Loucy (cell line): ENCODE measurements at regions not wholly inside any gene's neighbourhood (a gene's known extent, or its start where the extent isn't known, plus 50 kb on each side); places are given as distances from the start of the nearest gene placed in this dataset.

Experiments
- H2AFZ ChIP-seq: fragments of 200-600 bp; sonication (generic); 2 replicates; pipeline ENCODE4 v1.6.0; 2016; ENCODE audit warnings: antibody characterized with exemption, mild to moderate bottlenecking, low read length, moderate library complexity
- H3F3A ChIP-seq: fragments of 200-600 bp; 2 replicates; pipeline ENCODE4 v1.6.0; 2016; ENCODE audit warnings: antibody characterized with exemption, low read depth, mild to moderate bottlenecking
- H3K27me3 ChIP-seq: fragments of 200-600 bp; sonication (generic); 2 replicates; pipeline ENCODE4 v1.6.1; 2014; ENCODE audit warnings: low read length, mild to moderate bottlenecking; ENCODE audit not compliant: insufficient read depth, poor library complexity, severe bottlenecking
- H3K36me3 ChIP-seq: fragments of 200-600 bp; sonication (generic); 2 replicates; pipeline ENCODE4 v1.6.1; 2016; ENCODE audit warnings: low read length; ENCODE audit not compliant: insufficient read depth
- H3K4me1 ChIP-seq: fragments of 200-600 bp; sonication (generic); 2 replicates; pipeline ENCODE4 v1.5.1; 2014; ENCODE audit warnings: low read length, mild to moderate bottlenecking; ENCODE audit not compliant: insufficient read depth, poor library complexity, severe bottlenecking
- H3K4me2 ChIP-seq: fragments of 200-600 bp; sonication (generic); 2 replicates; pipeline ENCODE4 v1.6.0; 2014; ENCODE audit warnings: antibody characterized with exemption, low read length, low read depth, mild to moderate bottlenecking; ENCODE audit not compliant: poor library complexity, severe bottlenecking
- H3K4me3 ChIP-seq: fragments of 200-600 bp; sonication (generic); 2 replicates; pipeline ENCODE4 v1.5.1; 2014; ENCODE audit warnings: low read length, mild to moderate bottlenecking, mixed read lengths; ENCODE audit not compliant: poor library complexity, severe bottlenecking
- H3K79me2 ChIP-seq: fragments of 200-600 bp; sonication (generic); 2 replicates; pipeline ENCODE4 v1.6.1; 2014; ENCODE audit warnings: low read length; ENCODE audit not compliant: insufficient read depth
- H3K9ac ChIP-seq: fragments of 200-600 bp; sonication (generic); 2 replicates; pipeline ENCODE4 v1.6.0; 2014; ENCODE audit warnings: mild to moderate bottlenecking, low read depth, low read length, moderate library complexity; ENCODE audit not compliant: poor library complexity, severe bottlenecking
- H3K9me2 ChIP-seq: fragments of 200-600 bp; sonication (generic); replicated peaks from 2 replicates; pipeline ENCODE4 v1.6.1; 2016; ENCODE audit warnings: low read depth, low read length, mixed read lengths
- H3K9me3 ChIP-seq: fragments of 200-600 bp; sonication (generic); 2 replicates; pipeline ENCODE4 v1.6.1; 2014; ENCODE audit warnings: mild to moderate bottlenecking, antibody characterized with exemption, low read length, low read depth; ENCODE audit not compliant: insufficient read depth
- H4K20me1 ChIP-seq: fragments of 200-600 bp; sonication (generic); 2 replicates; pipeline ENCODE4 v1.6.0; 2014; ENCODE audit warnings: antibody characterized with exemption, low read length, mild to moderate bottlenecking; ENCODE audit not compliant: insufficient read depth, poor library complexity, severe bottlenecking
- CTCF ChIP-seq: fragments of 200-600 bp; sonication (generic); conservative IDR thresholded peaks from 2 replicates; pipeline ENCODE4 v1.5.1; 2014; ENCODE audit warnings: mild to moderate bottlenecking, antibody characterized with exemption, low read length
- EZH2phosphoT487 ChIP-seq: fragments of 200-600 bp; IDR thresholded peaks from 2 replicates; pipeline ENCODE4 v1.6.1; 2018; ENCODE audit warnings: antibody characterized with exemption, mild to moderate bottlenecking, moderate library complexity, borderline replicate concordance

- Histone ChIP-seq H3F3A (no peaks in the 10 kb centered on the region; the same call in 1 of the 2 replicates), H2AFZ (no peak overlapping the region), H3K4me3 (no peak overlapping the region), H3K4me2 (no peak overlapping the region), H3K9me2 (no peaks in the 10 kb centered on the region), H3K79me2 (no peaks in the 10 kb centered on the region), H3K9ac (no peak overlapping the region), H4K20me1 (no peaks in the 10 kb centered on the region), H3K4me1 (peaks cover 34% of the 10 kb centered on the region), H3K9me3 (no peaks in the 10 kb centered on the region), H3K36me3 (no peaks in the 10 kb centered on the region), H3K27me3 (no peaks in the 10 kb centered on the region)
- TF ChIP-seq EZH2phosphoT487 (no peak), CTCF (no peak)
Measured at GRCh38 chr2:172287605-172288315, 139.6 kb upstream of the ITGA6 start.

GRCh38 chr2:172288603-172289002 is 138.8 kb upstream of the ITGA6 start:
- no peaks in the 10 kb centered on the region for H3K79me2 ChIP-seq

GRCh38 chr2:172293952-172294351 is 133.4 kb upstream of the ITGA6 start:
- Histone ChIP-seq H3K79me2 (no peaks in the 10 kb centered on the region), H3K9ac (no peak overlapping the region), H4K20me1 (no peaks in the 10 kb centered on the region), H3K9me2 (no peaks in the 10 kb centered on the region), H2AFZ (no peak overlapping the region), H3K4me1 (peaks cover 24% of the 10 kb centered on the region), H3K9me3 (no peaks in the 10 kb centered on the region), H3K4me2 (no peak overlapping the region), H3K4me3 (no peak overlapping the region), H3K27me3 (no peaks in the 10 kb centered on the region), H3K36me3 (no peaks in the 10 kb centered on the region), H3F3A (no peaks in the 10 kb centered on the region)
- TF ChIP-seq CTCF (no peak), EZH2phosphoT487 (no peak)

More at GRCh38 chr2:172288603-172289002, 138.8 kb upstream of the ITGA6 start:
- H3F3A ChIP-seq, result no peaks in the 10 kb centered on the region; the same call in 1 of the 2 replicates
- no peak overlapping the region for H3K4me3 ChIP-seq
- no peak overlapping the region for H3K9ac ChIP-seq
- no peaks in the 10 kb centered on the region for H3K36me3 ChIP-seq
- TF ChIP-seq CTCF (no peak), EZH2phosphoT487 (no peak)
- H3K4me2 ChIP-seq, result no peak overlapping the region
- H3K9me2 ChIP-seq, result no peaks in the 10 kb centered on the region
- H4K20me1 ChIP-seq, result no peaks in the 10 kb centered on the region
- H3K9me3 ChIP-seq, result no peaks in the 10 kb centered on the region
- no peaks in the 10 kb centered on the region for H3K27me3 ChIP-seq
- no peak overlapping the region for H2AFZ ChIP-seq
- peaks cover 26% of the 10 kb centered on the region for H3K4me1 ChIP-seq
